CD4-positive, alpha-beta T cell treated with Interferon alpha-2 for 1 hour (primary cell): ENCODE measurements at regions not wholly inside any gene's neighbourhood (a gene's known extent, or its start where the extent isn't known, plus 50 kb on each side); places are given as distances from the start of the nearest gene placed in this dataset.
"Not testable (repeated sequence)": the region's sequence is repeated elsewhere in the genome, so short reads cannot be mapped to it uniquely, and the experiment has no call there.

Experiments
- DNase-seq, 2 donors: peaks; one replicate each; pipeline ENCODE4 v3.0.0-alpha.2; 2020 to 2022

- DNase-seq: no peak
These were observed 1086.1 kb upstream of the CELF4 start for GRCh38 chr18:38651736-38652135.

DNA sequence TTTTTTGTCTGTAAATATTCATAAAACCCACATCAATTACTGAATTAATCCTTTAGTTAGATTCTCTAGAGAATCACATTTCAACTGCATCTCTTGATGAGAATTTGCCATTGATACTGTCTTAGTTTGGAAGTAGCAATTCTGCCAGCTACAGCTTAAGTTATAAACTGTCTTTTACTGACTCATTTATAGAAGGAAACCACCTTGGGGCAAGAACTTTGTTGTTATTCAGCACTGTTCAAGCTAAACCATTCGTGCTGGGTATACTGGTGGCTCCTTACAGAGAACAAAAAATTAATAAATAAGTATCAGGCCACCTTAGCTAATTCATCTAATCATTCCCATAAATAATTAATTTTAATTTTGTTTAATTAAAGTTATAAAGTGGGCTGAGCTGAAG, 1082.6 kb upstream of the CELF4 start:
- no peak for DNase-seq

DNA sequence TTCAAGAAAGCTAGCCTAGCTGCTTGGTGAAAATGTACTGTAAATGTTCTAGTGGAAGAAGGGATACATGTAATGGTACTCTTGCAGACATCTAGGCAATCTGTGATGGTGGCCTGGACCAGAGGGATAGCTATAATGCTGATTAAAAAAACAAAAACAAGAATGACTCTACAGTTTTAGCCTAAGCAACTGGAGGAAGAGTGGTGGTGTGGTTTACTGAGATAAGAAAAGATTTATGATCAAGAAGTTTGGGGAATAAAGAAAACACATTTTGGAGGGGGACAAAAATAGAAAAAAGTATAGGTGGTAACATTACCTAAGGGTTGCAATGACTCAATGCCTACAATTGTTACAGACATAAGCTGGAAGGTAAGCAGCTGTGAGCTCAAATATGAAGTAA, 1080.7 kb upstream of the CELF4 start:
- no peak for DNase-seq

GRCh38 chr18:38644875-38645641, 1079.5 kb upstream of the CELF4 start:
- no peak for DNase-seq

- DNase-seq: no peak
These were observed 1077.1 kb upstream of the CELF4 start for GRCh38 chr18:38642711-38643110.

GRCh38 chr18:38639700-38640099, 1074.1 kb upstream of the CELF4 start:
- not testable (repeated sequence) for DNase-seq

DNA sequence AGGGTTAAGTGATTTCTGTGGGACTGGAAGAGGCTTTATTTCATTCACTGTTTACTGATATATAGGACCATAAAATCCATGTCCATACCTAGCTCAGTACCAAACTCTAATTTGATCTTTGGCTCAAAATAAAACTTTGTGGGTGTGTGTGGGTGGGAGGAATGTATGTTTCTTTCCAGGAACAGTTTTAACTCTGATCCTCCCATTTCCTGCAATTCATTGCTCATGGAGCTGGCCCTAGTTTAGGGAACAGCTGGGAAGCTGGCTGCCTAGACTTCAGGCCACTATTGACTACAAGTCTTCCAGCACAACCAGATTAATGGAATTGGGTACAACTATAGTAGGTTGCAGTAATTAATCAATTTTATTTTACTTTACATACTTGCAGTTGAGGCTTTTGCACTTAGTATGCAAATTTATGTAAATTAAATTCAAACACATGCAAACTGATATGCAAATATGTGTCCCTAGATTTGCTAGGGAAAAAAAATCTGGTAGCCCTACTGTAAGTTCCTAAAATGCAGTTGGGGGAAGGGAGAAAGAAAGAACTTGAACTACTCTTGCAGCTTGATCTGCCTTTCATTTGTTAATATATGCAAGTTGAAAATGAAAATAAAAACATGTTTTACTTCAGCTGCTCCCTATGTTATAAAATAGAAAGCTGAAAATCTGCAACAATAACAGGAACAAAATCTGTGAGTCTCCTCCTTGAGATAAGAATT, 1070.3 kb upstream of the CELF4 start:
- DNase-seq: no peak

DNA sequence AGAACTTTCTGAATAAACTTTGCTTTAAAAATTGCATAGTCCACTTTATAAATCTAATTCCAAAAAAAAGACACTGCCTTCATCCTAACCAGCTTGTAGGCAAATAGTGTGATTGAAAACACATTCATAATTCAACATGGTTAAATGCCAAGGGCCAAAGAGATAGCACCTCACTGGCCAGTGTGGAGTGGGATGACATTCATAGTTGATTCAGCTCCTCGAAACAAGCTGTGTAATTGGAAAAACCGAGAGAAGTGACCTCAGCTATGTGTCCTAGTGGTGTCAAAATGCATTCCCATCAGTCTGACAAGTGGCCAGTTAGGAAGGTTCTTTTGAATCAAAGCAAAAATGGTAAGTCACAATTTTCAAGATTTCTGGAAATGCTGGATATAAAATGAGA, 1068.5 kb upstream of the CELF4 start:
- no peak for DNase-seq

DNA sequence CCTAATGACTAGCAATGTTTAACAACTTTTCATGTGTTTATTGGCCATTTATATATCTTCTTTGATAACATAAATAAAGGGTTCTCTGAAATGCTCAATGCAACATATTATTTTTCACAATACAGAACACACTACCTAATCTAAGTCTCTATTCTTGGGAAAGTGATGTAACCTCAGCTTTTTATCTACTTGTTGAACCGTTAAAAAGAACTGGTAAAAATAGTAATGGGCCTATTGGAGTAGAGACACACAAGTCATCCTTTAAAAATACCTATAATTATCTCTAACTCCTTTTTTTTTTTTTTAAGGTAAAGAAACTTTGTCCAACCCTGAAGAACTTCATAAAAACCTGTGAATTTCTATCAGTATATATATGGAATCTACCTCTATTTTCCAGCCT, 1067.7 kb upstream of the CELF4 start:
- DNase-seq: no peak

- no peak for DNase-seq
These were observed 1053.5 kb upstream of the CELF4 start for GRCh38 chr18:38619129-38619528.

DNA sequence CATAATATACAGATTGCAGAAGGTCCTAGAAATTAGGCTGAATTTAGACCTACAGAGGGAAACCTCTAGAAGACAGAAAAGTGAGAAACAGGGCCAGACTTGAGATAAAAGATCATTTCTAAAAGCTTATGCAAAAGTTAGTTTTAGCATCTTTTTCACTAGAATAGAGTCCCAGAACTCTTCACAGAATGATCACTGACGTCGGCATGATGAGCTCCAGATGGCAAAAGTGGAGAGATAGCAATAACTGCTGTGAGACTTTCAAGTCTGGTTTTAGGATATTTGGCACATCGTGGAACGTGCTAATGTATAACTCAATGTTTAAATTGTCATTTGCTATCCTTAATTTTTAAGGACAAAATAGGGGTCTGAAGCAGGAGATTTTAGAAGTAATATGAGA, 1050.7 kb upstream of the CELF4 start:
- DNase-seq: no peak

GRCh38 chr18:38612904-38613303, 1047.3 kb upstream of the CELF4 start:
- DNase-seq: no peak

GRCh38 chr18:38611036-38611964, 1045.7 kb upstream of the CELF4 start:
- peak in 1 of 2 donors; percentile 1 for DNase-seq

- no peak for DNase-seq
These were observed 1041.2 kb upstream of the CELF4 start for GRCh38 chr18:38606841-38607240.

DNA sequence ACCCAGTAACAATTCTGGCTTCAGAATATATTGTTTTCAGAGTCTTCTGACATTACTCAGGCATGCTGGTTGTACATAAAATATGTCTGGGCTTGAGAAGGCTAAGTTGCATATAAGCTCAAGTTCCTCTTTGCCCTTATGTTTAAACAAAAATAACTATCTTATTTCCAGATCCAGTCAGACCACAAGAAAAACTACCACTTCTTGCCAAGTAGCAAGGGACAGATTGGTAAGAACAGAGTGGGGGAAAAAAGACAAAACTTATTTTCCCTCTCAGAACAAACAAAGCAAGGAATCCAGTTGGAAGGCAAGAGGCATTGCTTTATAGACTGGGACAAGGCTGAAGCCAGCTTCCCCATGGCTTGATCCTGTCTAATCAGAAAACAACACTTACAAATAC, 1036.7 kb upstream of the CELF4 start:
- DNase-seq: no peak

DNA sequence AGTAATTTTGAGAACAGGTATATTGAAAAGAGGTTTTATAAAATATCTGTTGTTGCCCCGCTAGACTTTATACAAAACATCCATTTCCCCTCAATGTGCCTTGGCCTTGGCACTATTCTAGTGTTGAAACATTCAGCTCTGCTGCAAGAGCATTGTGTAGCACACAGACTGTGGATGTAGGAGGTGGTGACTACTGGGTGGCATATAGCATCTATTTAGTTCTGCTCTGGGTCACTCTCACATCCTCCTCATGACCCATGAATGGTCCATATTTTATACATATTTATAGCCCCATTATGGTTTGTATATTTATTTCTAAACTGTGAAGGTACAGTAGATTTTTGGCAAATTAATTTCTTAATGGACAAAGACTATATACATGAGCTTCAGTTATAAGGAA, 1022.0 kb upstream of the CELF4 start:
- no peak for DNase-seq

DNA sequence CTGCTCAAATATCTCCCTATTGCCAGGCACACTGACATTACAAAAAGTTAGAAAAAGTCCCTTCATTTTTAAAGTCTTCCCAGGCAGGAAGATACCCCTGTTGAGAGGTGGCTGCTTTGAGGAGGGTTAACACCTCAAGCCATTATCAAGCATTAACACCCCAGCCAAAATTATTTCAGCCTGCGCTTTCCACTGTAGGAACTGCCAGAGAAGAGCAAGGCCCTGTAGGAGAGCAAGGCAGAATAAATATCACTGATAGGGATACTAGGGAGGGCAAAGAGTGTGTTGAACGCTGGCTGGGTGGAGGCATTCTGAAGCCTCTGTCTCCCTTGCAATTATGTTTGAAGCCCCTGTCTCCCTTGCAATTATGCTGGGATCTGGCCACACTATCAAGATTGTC, 1020.7 kb upstream of the CELF4 start:
- DNase-seq: no peak

DNA sequence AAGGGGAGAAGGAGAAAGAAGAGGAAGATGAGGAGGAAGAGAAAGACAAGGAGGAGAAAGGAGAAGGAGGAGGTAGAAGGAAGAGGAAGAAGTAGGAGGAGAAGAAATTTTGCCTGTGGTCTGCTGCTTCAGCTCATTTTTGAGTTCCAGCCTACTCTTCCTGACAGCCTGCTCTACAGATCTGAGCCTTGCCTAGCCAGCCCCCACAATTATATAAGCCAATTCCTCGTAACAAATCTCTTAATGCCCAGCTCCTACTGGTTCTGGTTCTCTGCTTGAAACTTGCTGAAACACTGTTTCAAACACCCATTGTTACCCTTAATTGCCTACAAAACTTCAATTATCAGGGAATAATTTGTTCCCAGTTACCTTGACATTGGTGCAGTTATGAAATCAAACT, 1014.2 kb upstream of the CELF4 start:
- DNase-seq: no peak

- peak in 1 of 2 donors; percentile 37 for DNase-seq
These were observed 1011.3 kb upstream of the CELF4 start for GRCh38 chr18:38576916-38577315.

GRCh38 chr18:38576349-38576748, 1010.8 kb upstream of the CELF4 start:
- peak in 1 of 2 donors; percentile 14 for DNase-seq

- peak in 1 of 2 donors; percentile 11 for DNase-seq
These were observed 1010.0 kb upstream of the CELF4 start for GRCh38 chr18:38575648-38576047.

DNA sequence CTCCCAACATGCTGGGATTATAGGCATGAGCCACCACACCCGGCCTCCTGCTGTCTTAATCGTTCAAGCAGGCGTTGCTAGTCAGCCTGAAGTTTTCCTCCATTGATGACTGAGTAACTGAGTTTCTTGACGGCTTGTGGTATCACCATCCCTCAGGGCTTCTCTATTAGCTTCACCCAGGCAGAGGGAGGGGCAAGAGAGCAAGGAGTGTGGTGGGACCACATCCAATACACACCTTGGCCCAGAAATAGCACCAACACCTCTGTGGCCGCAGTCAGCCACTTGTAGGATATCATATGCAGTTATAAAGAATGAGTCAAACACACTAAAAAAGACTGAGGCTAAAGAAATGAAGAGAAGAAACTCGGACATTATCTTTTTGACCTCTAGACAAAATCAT, 1009.4 kb upstream of the CELF4 start:
- no peak for DNase-seq

GRCh38 chr18:38572554-38573111, 1007.0 kb upstream of the CELF4 start:
- DNase-seq: no peak
